ENCODE measurements at regions not wholly inside any gene's neighbourhood (a gene's known extent, or its start where the extent isn't known, plus 50 kb on each side); places are given as distances from the start of the nearest gene placed in this dataset.
A peak's percentile ranks its signal among the peaks of the same experiment; 100 is the strongest.

DNA sequence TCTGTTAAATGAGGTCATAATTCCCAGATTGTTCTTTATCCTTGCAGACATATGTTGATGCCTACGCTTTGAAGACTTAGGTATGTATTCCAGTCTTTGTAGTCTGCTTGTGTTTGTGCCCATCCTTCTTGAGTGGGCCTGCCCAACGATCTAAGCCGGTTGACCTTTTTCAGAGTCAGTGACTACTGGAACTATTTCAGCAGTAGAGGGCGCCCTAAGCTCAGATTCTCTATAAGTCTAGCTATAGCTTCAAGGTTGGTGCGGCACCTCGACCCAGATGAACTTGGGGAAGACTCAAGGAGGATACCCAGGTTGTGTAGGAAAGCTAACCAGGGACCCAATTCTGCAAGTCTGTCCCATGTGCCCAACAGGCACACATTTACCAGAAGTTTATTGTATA is 228.8 kb upstream of the PPP2R3A start:
- TF ChIP-seq CTCF (IDR thresholded peaks at IDR 0.05) (peak in 3 of 6 experiments; percentile 4 to 41 (median 8)), POLR2A (IDR thresholded peaks at IDR 0.05) (no peak)
